Calu3 (cell line): ENCODE measurements at regions not wholly inside any gene's neighbourhood (a gene's known extent, or its start where the extent isn't known, plus 50 kb on each side); places are given as distances from the start of the nearest gene placed in this dataset.

ENCODE experiments used
- BruUV-seq: library from RNA; stranded (reverse); fragments of 400-500 nt; replicated peaks from 2 replicates; lab custom pipeline; 2021; lab: Mats Ljungman, UMichigan
- CTCF ChIA-PET: fragments of 300-600 bp; sonication (Branson Sonifier 250); formaldehyde crosslinking; loops from one replicate; lab custom pipeline; 2022; ENCODE audit warnings: antibody characterized with exemption; lab: Charles Lee
- DNase-seq: peaks from one replicate; pipeline ENCODE4 v3.0.0; 2022
- H3K27ac Mint-ChIP-seq: one replicate; pipeline ENCODE4 v1.8.0; 2022; ENCODE audit warnings: mixed read lengths; ENCODE audit not compliant: unreplicated experiment
- H3K27me3 Mint-ChIP-seq: one replicate; pipeline ENCODE4 v1.8.0; 2022; ENCODE audit warnings: mixed read lengths; ENCODE audit not compliant: unreplicated experiment
- H3K36me3 Mint-ChIP-seq: one replicate; pipeline ENCODE4 v1.8.0; 2022; ENCODE audit warnings: mild to moderate bottlenecking, moderate library complexity, mixed read lengths; ENCODE audit not compliant: insufficient read depth, unreplicated experiment
- H3K4me1 Mint-ChIP-seq: one replicate; pipeline ENCODE4 v1.8.0; 2022; ENCODE audit warnings: mild to moderate bottlenecking, low read depth, mixed read lengths; ENCODE audit not compliant: unreplicated experiment
- H3K4me3 Mint-ChIP-seq: one replicate; pipeline ENCODE4 v1.8.0; 2022; ENCODE audit warnings: mild to moderate bottlenecking, low read depth, moderate library complexity, mixed read lengths; ENCODE audit not compliant: unreplicated experiment
- H3K9me3 Mint-ChIP-seq: one replicate; pipeline ENCODE4 v1.8.0; 2022; ENCODE audit warnings: low read depth, mixed read lengths; ENCODE audit not compliant: unreplicated experiment
- intact Hi-C: fragments of 100-400 bp; cut with micrococcal nuclease; formaldehyde crosslinking; loops from one replicate; pipeline ENCODE4 v1.10.0; 2022; ENCODE audit not compliant: unreplicated experiment
- TF ChIP-seq, protein P1 (sequence below): fragments of 200-600 bp; IDR thresholded peaks from one replicate; pipeline ENCODE4 v1.8.0; 2022; ENCODE audit warnings: antibody characterized with exemption; ENCODE audit not compliant: unreplicated experiment

DNA sequence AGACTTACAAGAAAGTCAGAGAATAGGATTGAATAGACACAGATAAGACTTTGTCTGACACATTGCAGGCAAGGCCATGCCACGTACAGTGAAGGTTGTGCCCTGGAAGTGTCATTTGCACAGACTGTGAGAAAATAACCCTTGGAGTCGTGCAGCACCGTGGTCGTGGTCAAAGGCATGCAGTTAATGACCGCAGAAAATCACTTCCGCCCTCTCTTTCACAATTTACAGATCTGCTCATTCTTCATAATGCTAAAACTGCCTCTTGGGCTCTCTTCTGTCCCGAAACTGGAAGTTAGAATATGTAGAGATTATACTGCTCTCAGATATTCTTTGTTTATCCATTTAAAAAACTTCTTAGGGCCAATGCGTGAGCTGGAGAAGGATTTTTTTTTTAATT is 73.2 kb upstream of the CTXND1 start:
- Mint-ChIP-seq H3K27me3 (peaks cover 21% of the 10 kb centered on the region), H3K27ac (no peak overlapping the region), H3K9me3 (no peaks in the 10 kb centered on the region), H3K4me3 (no peak overlapping the region), H3K36me3 (no peaks in the 10 kb centered on the region), H3K4me1 (no peaks in the 10 kb centered on the region)
- no TSS peak for BruUV-seq
- DNase-seq = no peak
- CTCF ChIA-PET = no interaction called here
- intact Hi-C loops = no loop called here
- TF ChIP-seq, protein P1, sequence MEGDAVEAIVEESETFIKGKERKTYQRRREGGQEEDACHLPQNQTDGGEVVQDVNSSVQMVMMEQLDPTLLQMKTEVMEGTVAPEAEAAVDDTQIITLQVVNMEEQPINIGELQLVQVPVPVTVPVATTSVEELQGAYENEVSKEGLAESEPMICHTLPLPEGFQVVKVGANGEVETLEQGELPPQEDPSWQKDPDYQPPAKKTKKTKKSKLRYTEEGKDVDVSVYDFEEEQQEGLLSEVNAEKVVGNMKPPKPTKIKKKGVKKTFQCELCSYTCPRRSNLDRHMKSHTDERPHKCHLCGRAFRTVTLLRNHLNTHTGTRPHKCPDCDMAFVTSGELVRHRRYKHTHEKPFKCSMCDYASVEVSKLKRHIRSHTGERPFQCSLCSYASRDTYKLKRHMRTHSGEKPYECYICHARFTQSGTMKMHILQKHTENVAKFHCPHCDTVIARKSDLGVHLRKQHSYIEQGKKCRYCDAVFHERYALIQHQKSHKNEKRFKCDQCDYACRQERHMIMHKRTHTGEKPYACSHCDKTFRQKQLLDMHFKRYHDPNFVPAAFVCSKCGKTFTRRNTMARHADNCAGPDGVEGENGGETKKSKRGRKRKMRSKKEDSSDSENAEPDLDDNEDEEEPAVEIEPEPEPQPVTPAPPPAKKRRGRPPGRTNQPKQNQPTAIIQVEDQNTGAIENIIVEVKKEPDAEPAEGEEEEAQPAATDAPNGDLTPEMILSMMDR = no peak

DNA sequence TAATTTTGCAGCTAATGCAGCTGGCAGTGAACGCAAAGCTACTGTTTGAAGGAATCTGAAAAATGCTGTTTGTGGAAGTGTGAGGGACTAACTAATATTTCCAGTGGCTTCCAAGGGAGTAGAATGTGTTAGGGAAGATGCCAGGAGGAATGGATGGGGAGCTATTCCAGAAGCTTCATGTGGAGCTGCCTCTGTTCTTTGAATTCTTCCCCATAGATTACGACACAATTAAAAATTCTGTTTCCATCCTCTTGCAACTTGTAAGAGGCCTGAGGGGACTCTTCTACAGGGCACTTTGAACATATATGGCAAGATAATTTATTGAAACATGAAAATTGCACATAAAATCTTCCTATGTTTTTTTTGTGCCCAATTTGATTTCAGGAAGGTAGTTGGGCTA is 74.3 kb upstream of the CTXND1 start:
- H3K27me3 Mint-ChIP-seq = peaks cover 11% of the 10 kb centered on the region

DNA sequence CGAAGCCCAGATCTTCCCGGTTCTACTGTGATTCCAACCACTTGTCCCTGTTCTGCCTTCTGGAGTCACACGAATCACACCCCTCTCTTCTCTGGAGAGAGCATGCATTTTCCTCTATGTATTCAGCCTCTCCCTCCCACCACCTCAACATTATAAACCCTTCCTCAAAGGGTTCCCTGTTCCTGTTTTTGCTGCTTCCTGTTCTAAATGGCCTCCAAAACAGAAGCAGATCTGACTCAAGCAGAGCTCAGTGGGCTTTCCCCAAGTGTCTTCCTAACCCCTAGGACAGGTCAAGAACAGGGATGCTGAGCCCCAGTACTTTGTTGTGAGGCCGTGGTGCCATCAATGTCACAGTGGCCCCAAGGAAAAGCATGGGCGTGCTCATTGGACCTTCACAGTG is 75.7 kb upstream of the ARNT2 start:
- no peak for DNase-seq
- Mint-ChIP-seq H3K27me3 (peaks cover 11% of the 10 kb centered on the region), H3K9me3 (no peaks in the 10 kb centered on the region), H3K4me1 (no peaks in the 10 kb centered on the region), H3K27ac (no peak overlapping the region), H3K4me3 (no peak overlapping the region), H3K36me3 (no peaks in the 10 kb centered on the region)
- no TSS peak for BruUV-seq
- CTCF ChIA-PET = no interaction called here
- intact Hi-C loops = no loop called here
- TF ChIP-seq, protein P1 = no peak

More for the DNA sequence above, 74.3 kb upstream of the CTXND1 start:
- H3K27ac Mint-ChIP-seq = no peak overlapping the region
- no peaks in the 10 kb centered on the region for H3K36me3 Mint-ChIP-seq
- H3K4me1 Mint-ChIP-seq = no peaks in the 10 kb centered on the region
- TF ChIP-seq, protein P1 = no peak
- no TSS peak for BruUV-seq
- no peak overlapping the region for H3K4me3 Mint-ChIP-seq
- no peaks in the 10 kb centered on the region for H3K9me3 Mint-ChIP-seq
- intact Hi-C loops = no loop called here
- DNase-seq = no peak
- CTCF ChIA-PET = no interaction called here

DNA sequence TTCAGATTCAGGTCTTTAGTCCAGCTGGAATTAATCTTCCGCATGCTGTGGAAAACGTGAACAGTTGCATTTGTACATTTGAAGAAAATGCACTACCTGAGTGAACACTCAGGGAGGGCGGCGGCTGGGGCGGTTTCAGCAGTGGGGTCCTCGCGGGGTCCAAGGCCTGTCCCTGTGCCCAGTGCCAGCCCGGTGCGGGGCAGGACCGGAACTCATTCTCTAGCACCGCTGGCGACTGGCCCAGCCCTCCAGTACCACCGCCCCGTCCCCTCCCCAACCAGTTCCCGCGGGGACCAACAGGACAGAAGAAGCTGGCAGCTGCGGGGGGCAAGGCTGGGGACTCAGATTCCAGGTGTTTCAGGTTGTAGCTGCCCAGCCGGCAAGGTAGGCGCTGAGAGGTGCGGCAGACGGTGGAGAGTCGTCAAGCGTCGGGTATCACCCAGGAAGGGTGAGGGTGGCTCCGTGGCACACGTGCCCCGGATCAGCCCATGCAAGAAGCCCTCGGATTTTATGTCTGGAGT is 72.2 kb upstream of the ARNT2 start:
- TF ChIP-seq, protein P1 = no peak
- H3K9me3 Mint-ChIP-seq = peaks cover 2% of the 10 kb centered on the region
- no peaks in the 10 kb centered on the region for H3K36me3 Mint-ChIP-seq
- no peak overlapping the region for H3K27ac Mint-ChIP-seq
- no TSS peak for BruUV-seq
- CTCF ChIA-PET = no interaction called here
- H3K4me1 Mint-ChIP-seq = no peaks in the 10 kb centered on the region
- no peak for DNase-seq
- no peak overlapping the region for H3K4me3 Mint-ChIP-seq
- H3K27me3 Mint-ChIP-seq = peaks cover 43% of the 10 kb centered on the region
- intact Hi-C loops = no loop called here
